HepG2 (cell line): ENCODE measurements at regions not wholly inside any gene's neighbourhood (a gene's known extent, or its start where the extent isn't known, plus 50 kb on each side); places are given as distances from the start of the nearest gene placed in this dataset.

ENCODE experiments used
- CHCHD3 ChIP-seq: sonication (generic); formaldehyde crosslinking; IDR thresholded peaks from 2 replicates; pipeline ENCODE4 v1.8.0; 2022; ENCODE audit warnings: mild to moderate bottlenecking, missing genetic modification reagents, moderate library complexity
- DNMT1 ChIP-seq: sonication (generic); formaldehyde crosslinking; IDR thresholded peaks from 2 replicates; pipeline ENCODE4 v1.5.1; 2020; ENCODE audit warnings: mild to moderate bottlenecking, missing genetic modification reagents
- EZH2 ChIP-seq: conservative IDR thresholded peaks from 2 replicates; pipeline ENCODE4 v1.6.1; 2012; ENCODE audit warnings: mild to moderate bottlenecking, low read depth, low read length, moderate library complexity
- FOXM1 ChIP-seq: sonication (generic); formaldehyde crosslinking; IDR thresholded peaks from 2 replicates; pipeline ENCODE4 v1.5.0; 2020; ENCODE audit warnings: missing genetic modification reagents
- HOMEZ ChIP-seq: IDR thresholded peaks from 2 replicates; pipeline ENCODE4 v1.6.1; 2016; ENCODE audit warnings: low read depth
- KLF15 ChIP-seq: sonication (generic); formaldehyde crosslinking; IDR thresholded peaks from 2 replicates; pipeline ENCODE4 v1.8.1; 2023; ENCODE audit warnings: borderline replicate concordance, mild to moderate bottlenecking, inconsistent platforms, missing genetic modification reagents, mixed read lengths
- MYC ChIP-seq: sonication (generic); formaldehyde crosslinking; IDR thresholded peaks from 2 replicates; pipeline ENCODE4 v1.9.0; 2021; ENCODE audit warnings: missing genetic modification reagents, borderline replicate concordance
- SALL2 ChIP-seq: sonication (generic); formaldehyde crosslinking; IDR thresholded peaks from 2 replicates; pipeline ENCODE4 v1.8.1; 2023; ENCODE audit warnings: mild to moderate bottlenecking, missing genetic modification reagents, inconsistent platforms
- THAP7 ChIP-seq: sonication (generic); formaldehyde crosslinking; IDR thresholded peaks from 2 replicates; pipeline ENCODE4 v1.8.1; 2023; ENCODE audit warnings: mild to moderate bottlenecking, missing genetic modification reagents
- ZBTB44 ChIP-seq: sonication (generic); formaldehyde crosslinking; IDR thresholded peaks from 2 replicates; pipeline ENCODE4 v1.4.0; 2020; ENCODE audit warnings: missing genetic modification reagents
- ZC3H4 ChIP-seq: sonication (generic); formaldehyde crosslinking; IDR thresholded peaks from 2 replicates; pipeline ENCODE4 v1.4.0; 2020; ENCODE audit warnings: missing genetic modification reagents, borderline replicate concordance
- ZMAT3 ChIP-seq: sonication (generic); formaldehyde crosslinking; conservative IDR thresholded peaks from 2 replicates; pipeline ENCODE4 v1.7.0; 2021; ENCODE audit warnings: missing genetic modification reagents
- ZNF18 ChIP-seq: sonication (generic); formaldehyde crosslinking; IDR thresholded peaks from 2 replicates; pipeline ENCODE4 v1.8.0; 2022; ENCODE audit warnings: mild to moderate bottlenecking, missing genetic modification reagents; ENCODE audit not compliant: insufficient replicate concordance
- ZNF33A ChIP-seq: sonication (generic); formaldehyde crosslinking; IDR thresholded peaks from 2 replicates; pipeline ENCODE4 v1.5.1; 2020; ENCODE audit warnings: missing genetic modification reagents, mild to moderate bottlenecking, moderate library complexity, borderline replicate concordance
- ZNF569 ChIP-seq: sonication (generic); formaldehyde crosslinking; IDR thresholded peaks from 2 replicates; pipeline ENCODE4 v1.5.0; 2020; ENCODE audit warnings: mild to moderate bottlenecking, missing genetic modification reagents, moderate library complexity, borderline replicate concordance
- TF ChIP-seq, protein P1 (sequence below): sonication (generic); formaldehyde crosslinking; IDR thresholded peaks from 2 replicates; pipeline ENCODE4 v1.5.1; 2020; ENCODE audit warnings: mild to moderate bottlenecking, missing genetic modification reagents
- TF ChIP-seq, protein P2 (sequence below): sonication (generic); formaldehyde crosslinking; IDR thresholded peaks from 2 replicates; pipeline ENCODE4 v1.4.0; 2020; ENCODE audit warnings: missing genetic modification reagents

GRCh38 chr1:9181176-9181906 is 52.4 kb upstream of the GPR157 start (continued):
- no peak for TF ChIP-seq ZNF569 (CRISPR knock-in tag)
- no peak for TF ChIP-seq ZC3H4 (CRISPR knock-in tag)
- no peak for TF ChIP-seq ZNF33A (CRISPR knock-in tag)
- no peak for TF ChIP-seq ZMAT3 (CRISPR knock-in tag)
- peak; percentile 44; the same call in 1 of the 2 replicates for TF ChIP-seq THAP7 (CRISPR knock-in tag)
- no peak for TF ChIP-seq FOXM1 (CRISPR knock-in tag)
- no peak for TF ChIP-seq CHCHD3
- TF ChIP-seq, protein P1, sequence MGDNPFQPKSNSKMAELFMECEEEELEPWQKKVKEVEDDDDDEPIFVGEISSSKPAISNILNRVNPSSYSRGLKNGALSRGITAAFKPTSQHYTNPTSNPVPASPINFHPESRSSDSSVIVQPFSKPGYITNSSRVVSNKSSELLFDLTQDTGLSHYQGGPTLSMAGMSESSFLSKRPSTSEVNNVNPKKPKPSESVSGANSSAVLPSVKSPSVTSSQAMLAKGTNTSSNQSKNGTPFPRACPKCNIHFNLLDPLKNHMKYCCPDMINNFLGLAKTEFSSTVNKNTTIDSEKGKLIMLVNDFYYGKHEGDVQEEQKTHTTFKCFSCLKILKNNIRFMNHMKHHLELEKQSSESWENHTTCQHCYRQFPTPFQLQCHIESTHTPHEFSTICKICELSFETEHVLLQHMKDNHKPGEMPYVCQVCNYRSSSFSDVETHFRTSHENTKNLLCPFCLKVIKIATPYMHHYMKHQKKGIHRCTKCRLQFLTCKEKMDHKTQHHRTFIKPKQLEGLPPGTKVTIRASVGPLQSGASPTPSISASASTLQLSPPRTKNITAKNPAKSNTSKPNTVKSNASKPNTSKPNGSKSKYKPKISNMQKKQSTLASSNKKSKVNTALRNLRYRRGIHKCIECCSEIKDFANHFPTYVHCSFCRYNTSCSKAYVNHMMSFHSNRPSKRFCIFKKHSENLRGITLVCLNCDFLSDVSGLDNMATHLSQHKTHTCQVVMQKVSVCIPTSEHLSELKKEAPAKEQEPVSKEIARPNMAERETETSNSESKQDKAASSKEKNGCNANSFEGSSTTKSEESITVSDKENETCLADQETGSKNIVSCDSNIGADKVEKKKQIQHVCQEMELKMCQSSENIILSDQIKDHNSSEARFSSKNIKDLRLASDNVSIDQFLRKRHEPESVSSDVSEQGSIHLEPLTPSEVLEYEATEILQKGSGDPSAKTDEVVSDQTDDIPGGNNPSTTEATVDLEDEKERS: no peak
- TF ChIP-seq DNMT1 (CRISPR knock-in tag): no peak
- no peak for TF ChIP-seq EZH2
- no peak for TF ChIP-seq KLF15
- TF ChIP-seq SALL2 (CRISPR knock-in tag): 0 out of 2 replicates have a peak, but pooled peaks have one; percentile 59
- TF ChIP-seq ZBTB44: peak; percentile 84; the same call in 1 of the 2 replicates
- peak; percentile 47; the same call in 1 of the 2 replicates for TF ChIP-seq MYC
- TF ChIP-seq, protein P2, sequence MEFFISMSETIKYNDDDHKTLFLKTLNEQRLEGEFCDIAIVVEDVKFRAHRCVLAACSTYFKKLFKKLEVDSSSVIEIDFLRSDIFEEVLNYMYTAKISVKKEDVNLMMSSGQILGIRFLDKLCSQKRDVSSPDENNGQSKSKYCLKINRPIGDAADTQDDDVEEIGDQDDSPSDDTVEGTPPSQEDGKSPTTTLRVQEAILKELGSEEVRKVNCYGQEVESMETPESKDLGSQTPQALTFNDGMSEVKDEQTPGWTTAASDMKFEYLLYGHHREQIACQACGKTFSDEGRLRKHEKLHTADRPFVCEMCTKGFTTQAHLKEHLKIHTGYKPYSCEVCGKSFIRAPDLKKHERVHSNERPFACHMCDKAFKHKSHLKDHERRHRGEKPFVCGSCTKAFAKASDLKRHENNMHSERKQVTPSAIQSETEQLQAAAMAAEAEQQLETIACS (CRISPR knock-in tag): no peak
- TF ChIP-seq HOMEZ (CRISPR knock-in tag): 0 out of 2 replicates have a peak, but pooled peaks have one; percentile 32
- no peak for TF ChIP-seq ZNF18 (CRISPR knock-in tag)
